HFF-Myc (cell line): ENCODE measurements at regions not wholly inside any gene's neighbourhood (a gene's known extent, or its start where the extent isn't known, plus 50 kb on each side); places are given as distances from the start of the nearest gene placed in this dataset.
"Not testable (repeated sequence)": the region's sequence is repeated elsewhere in the genome, so short reads cannot be mapped to it uniquely, and the experiment has no call there.

Source experiments
- DNase-seq: peaks from one replicate; pipeline ENCODE4 v3.0.0-alpha.2; 2011; ENCODE audit warnings: low read depth; ENCODE audit errors: extremely low read depth
- H3K4me3 ChIP-seq: replicated peaks from 2 replicates; pipeline ENCODE4 v1.5.1; 2011; ENCODE audit warnings: low read depth, mild to moderate bottlenecking, control low read depth, low read length
- CTCF ChIP-seq: IDR thresholded peaks from 2 replicates; pipeline ENCODE4 v1.5.1; 2012; ENCODE audit warnings: mild to moderate bottlenecking, low read depth, low read length, control low read depth; ENCODE audit errors: missing control alignments

GRCh38 chr5:99771296-99771695, 763.9 kb upstream of the FAM174A start:
- DNase-seq: no peak
- TF ChIP-seq CTCF: no peak
- H3K4me3 ChIP-seq: no peak overlapping the region

DNA sequence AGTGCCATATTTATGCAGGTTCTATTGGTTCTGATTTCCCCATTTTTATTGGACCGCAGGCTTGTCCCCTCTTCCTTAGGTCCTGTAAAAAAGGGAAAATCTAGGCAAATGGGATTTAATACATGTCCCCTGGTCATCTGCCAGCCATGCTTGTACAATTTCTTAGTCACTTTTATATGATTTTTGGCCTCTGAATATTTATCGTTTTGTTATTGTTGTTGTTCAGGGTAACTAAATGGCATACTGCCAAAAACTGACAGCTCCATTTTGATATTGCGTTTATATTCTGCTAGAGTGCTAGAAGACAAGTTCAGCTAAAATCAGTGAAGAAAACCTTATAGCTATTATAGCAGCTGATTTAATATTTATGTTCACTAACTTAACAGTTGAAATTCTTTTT, 770.2 kb upstream of the FAM174A start:
- DNase-seq: no peak
- H3K4me3 ChIP-seq: no peak overlapping the region
- TF ChIP-seq CTCF: no peak

DNA sequence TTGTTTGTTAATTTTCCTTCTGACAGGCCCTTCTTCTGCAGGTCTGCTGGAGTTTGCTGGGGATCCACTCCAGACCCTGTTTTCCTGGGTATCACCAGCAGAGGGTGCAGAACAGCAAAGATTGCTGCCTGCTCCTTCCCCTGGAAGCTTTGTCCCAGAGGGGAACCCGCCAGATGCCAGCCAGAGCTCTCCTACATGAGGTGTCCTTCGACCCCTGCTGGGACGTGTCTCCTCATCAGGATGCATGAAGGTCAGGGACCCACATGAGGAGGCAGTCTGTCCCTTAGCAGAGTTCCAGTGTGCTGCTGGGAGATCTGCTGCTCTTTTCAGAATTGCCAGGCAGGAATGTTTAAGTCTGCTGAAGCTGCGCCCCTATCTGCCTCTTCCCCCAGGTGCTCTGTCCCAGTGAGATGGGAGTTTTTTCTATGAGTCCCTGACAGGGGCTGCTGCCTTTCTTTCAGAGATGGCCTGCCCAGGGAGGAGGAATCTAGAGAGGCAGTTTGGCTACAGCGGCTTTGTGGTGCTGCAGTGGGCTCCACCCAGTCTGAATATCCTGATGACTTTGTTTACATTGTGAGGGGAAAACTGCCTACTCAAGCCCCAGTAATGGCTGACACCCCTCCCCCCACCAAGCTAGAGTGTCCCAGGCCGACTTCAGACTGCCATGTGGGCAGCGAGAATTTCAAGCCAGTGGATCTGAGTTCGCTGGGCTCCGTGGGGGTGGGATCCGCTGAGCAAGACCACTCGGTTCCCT, 772.0 kb upstream of the FAM174A start:
- no peak for TF ChIP-seq CTCF
- H3K4me3 ChIP-seq: no peak overlapping the region
- no peak for DNase-seq

GRCh38 chr5:99747342-99747741, 787.8 kb upstream of the FAM174A start:
- no peak overlapping the region for H3K4me3 ChIP-seq
- TF ChIP-seq CTCF: no peak
- no peak for DNase-seq

- H3K4me3 ChIP-seq, DNase-seq: not testable (repeated sequence)
These were observed 802.0 kb upstream of the FAM174A start for GRCh38 chr5:99733146-99733545.

DNA sequence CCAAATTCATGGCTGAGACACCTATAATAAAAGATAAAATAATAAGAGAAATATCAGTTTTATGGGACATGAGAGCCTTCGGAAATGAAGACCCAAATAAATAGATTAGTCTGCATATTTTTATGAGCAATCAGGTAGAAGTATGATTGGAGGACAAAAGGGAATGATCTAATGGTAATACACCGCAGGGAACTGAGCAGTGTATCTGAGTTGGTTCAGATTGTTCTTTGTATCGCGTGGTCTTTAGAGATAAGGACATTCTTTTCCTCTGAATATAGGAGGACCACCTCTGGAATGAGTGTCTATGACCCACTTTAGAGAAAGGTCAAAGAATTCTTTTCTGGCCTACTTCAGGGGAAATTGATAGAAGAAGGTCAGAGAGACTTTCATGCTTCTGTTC, 801.8 kb upstream of the CHD1 start:
- H3K4me3 ChIP-seq, DNase-seq: not testable (repeated sequence)

DNA sequence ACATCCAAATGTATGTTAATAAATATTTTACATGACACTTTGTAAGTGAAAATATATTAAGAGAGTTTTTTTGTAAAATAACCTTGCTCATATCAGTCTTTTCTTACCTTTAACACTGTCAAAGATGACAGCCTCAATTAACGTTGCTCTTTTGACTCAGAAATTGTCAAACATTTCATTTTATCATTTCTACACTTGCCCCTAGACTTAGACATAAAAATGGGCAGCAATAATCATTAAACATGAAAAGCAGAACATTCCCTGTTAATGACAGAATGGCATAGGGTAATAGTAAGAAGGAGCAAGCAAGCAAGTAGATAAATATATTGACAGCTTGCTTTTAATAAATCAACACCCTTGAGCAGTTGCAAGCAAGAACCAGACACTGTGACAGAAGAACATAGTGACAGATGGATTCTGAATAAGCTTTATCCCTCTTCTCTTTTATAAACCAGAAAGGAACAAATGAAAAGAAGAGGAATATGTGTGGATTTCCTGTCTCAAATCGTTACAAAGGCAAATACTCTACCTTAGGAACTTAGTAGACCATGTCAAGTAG, 796.0 kb upstream of the CHD1 start:
- no peak for DNase-seq
- TF ChIP-seq CTCF: no peak
- H3K4me3 ChIP-seq: no peak overlapping the region

GRCh38 chr5:99721506-99721905, 792.7 kb upstream of the CHD1 start:
- no peak for DNase-seq
- no peak overlapping the region for H3K4me3 ChIP-seq
- TF ChIP-seq CTCF: no peak
